NB4 (cell line): ENCODE measurements at regions not wholly inside any gene's neighbourhood (a gene's known extent, or its start where the extent isn't known, plus 50 kb on each side); places are given as distances from the start of the nearest gene placed in this dataset.

Experiments
- DNase-seq: peaks from one replicate; pipeline ENCODE4 v3.0.0; 2010; ENCODE audit warnings: low read depth
- H3K4me3 ChIP-seq: one replicate; pipeline ENCODE4 v1.5.1; 2011; ENCODE audit warnings: mild to moderate bottlenecking, low read depth, low read length, moderate library complexity
- CTCF ChIP-seq: IDR thresholded peaks from one replicate; pipeline ENCODE4 v1.5.1; 2012; ENCODE audit warnings: low read depth, low read length
- MAX ChIP-seq: IDR thresholded peaks from 2 replicates; pipeline ENCODE4 v1.6.1; 2011; ENCODE audit warnings: low read depth, low read length
- MYC ChIP-seq: IDR thresholded peaks from 2 replicates; pipeline ENCODE4 v1.6.1; 2011; ENCODE audit warnings: low read depth, low read length
- POLR2A ChIP-seq: IDR thresholded peaks from 2 replicates; pipeline ENCODE4 v1.6.1; 2011; ENCODE audit warnings: mild to moderate bottlenecking; ENCODE audit not compliant: insufficient read length; ENCODE audit errors: extremely low read depth

GRCh38 chr12:113726254-113726819, 239.8 kb downstream of the RBM19 start:
- DNase-seq: no peak
- no peak overlapping the region for H3K4me3 ChIP-seq
- no peak for TF ChIP-seq POLR2A
- TF ChIP-seq MYC: no peak
- no peak for TF ChIP-seq CTCF
- no peak for TF ChIP-seq MAX

- TF ChIP-seq MAX (no peak), MYC (no peak), CTCF (no peak), POLR2A (no peak)
- H3K4me3 ChIP-seq: no peak overlapping the region
- no peak for DNase-seq
Measured at GRCh38 chr12:113725557-113725876, 240.6 kb downstream of the RBM19 start.

- H3K4me3 ChIP-seq: no peak overlapping the region
- DNase-seq: no peak
- TF ChIP-seq MAX: no peak
- no peak for TF ChIP-seq MYC
- TF ChIP-seq CTCF: no peak
- no peak for TF ChIP-seq POLR2A
Measured at GRCh38 chr12:113724794-113725556, 241.2 kb downstream of the RBM19 start.

GRCh38 chr12:113723631-113724030, 242.5 kb downstream of the RBM19 start:
- TF ChIP-seq CTCF (no peak), MYC (no peak), POLR2A (no peak), MAX (no peak)
- no peak overlapping the region for H3K4me3 ChIP-seq
- DNase-seq: no peak

GRCh38 chr12:113722747-113723146, 243.4 kb downstream of the RBM19 start:
- no peak for DNase-seq
- TF ChIP-seq CTCF (no peak), POLR2A (no peak), MAX (no peak), MYC (no peak)
- no peak overlapping the region for H3K4me3 ChIP-seq

GRCh38 chr12:113720629-113721028, 245.5 kb downstream of the RBM19 start:
- no peak for DNase-seq
- no peak overlapping the region for H3K4me3 ChIP-seq
- no peak for TF ChIP-seq MAX
- no peak for TF ChIP-seq POLR2A
- TF ChIP-seq MYC: no peak
- no peak for TF ChIP-seq CTCF
